ENCODE measurements at regions not wholly inside any gene's neighbourhood (a gene's known extent, or its start where the extent isn't known, plus 50 kb on each side); places are given as distances from the start of the nearest gene placed in this dataset.

DNA sequence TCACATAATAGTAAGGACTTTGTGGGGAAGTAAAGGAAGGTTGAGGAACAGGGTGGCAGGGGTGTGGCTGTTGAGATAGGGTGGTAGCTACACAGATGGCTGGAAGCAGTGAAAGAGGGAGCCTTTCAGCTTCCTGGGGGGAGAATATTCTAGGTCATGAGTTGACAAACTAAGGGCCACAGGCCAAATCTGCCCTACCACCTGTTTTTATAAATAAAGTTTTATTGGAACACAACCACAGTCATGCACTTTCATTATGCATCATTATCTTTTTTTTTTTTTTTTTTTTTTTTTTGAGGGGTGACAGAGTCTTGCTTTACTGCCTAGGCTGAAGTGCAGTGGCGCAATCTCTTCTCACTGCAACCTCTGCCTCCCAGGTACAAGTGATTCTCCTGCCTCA is 243.1 kb downstream of the NFATC2 start:
- intact Hi-C loops (cut with DNase I), result no loop called here
- Histone ChIP-seq H3K27me3 (no peaks in the 10 kb centered on the region), H3K36me3 (no peaks in the 10 kb centered on the region), H3K4me3 (no peak overlapping the region), H3K27ac (no peak overlapping the region), H3K9me3 (peaks cover 0 to 3% of the 10 kb centered on the region in 2 donors), H3K4me1 (ENCODE audit: insufficient read depth) (no peaks in the 10 kb centered on the region)
- TF ChIP-seq EP300 (IDR thresholded peaks at IDR 0.05) (no peak), POLR2A (IDR thresholded peaks at IDR 0.05) (no peak)
- TF ChIP-seq, protein P1, sequence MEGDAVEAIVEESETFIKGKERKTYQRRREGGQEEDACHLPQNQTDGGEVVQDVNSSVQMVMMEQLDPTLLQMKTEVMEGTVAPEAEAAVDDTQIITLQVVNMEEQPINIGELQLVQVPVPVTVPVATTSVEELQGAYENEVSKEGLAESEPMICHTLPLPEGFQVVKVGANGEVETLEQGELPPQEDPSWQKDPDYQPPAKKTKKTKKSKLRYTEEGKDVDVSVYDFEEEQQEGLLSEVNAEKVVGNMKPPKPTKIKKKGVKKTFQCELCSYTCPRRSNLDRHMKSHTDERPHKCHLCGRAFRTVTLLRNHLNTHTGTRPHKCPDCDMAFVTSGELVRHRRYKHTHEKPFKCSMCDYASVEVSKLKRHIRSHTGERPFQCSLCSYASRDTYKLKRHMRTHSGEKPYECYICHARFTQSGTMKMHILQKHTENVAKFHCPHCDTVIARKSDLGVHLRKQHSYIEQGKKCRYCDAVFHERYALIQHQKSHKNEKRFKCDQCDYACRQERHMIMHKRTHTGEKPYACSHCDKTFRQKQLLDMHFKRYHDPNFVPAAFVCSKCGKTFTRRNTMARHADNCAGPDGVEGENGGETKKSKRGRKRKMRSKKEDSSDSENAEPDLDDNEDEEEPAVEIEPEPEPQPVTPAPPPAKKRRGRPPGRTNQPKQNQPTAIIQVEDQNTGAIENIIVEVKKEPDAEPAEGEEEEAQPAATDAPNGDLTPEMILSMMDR (IDR thresholded peaks at IDR 0.05), result no peak
- DNase-seq, result no peak
- WGBS, 3 donors, result 81 to 97% (median 97%) methylated on average over 1 of the region's 1 CpG

DNA sequence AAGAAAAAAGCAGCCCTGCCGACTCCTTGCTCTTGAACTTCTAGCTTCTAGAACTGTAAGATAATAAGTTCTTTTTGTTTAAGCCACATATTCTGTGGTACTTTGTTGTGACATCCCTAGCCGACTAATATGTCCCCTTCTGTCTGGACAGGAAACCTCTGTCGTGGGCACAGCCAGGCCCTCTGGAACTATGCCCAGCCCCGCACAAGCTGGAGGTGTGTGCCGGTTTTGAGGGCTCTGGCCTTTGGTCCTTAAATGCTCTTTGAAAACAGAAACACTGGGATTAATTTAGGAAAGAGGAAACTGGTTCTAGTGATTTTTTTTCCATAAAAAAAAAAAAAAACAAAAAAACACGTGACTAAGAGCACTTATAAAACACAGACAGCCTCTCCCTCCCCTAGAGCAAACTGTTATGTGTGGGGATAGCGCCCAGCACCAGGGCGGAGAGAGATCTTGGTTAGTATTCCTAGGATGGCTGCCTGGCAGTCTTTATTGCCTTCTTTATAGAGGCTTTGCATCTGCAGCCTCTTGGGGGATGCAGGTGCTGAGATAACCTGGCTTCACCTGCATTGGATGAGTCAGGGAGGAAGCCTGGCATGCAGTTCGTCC is 244.3 kb downstream of the NFATC2 start:
- H3K4me1 ChIP-seq (ENCODE audit: insufficient read depth), result no peaks in the 10 kb centered on the region
- no peak overlapping the region for H3K4me3 ChIP-seq
- WGBS, 3 donors, result 76 to 80% (median 78%) methylated on average over 9 of the region's 9 CpGs
- no peaks in the 10 kb centered on the region for H3K36me3 ChIP-seq
- no peak for TF ChIP-seq POLR2A (IDR thresholded peaks at IDR 0.05)
- H3K27me3 ChIP-seq, result no peaks in the 10 kb centered on the region
- no peaks in the 10 kb centered on the region for H3K9me3 ChIP-seq
- H3K27ac ChIP-seq, result no peak overlapping the region
- no peak for DNase-seq
- intact Hi-C loops (cut with DNase I), result no loop called here

DNA sequence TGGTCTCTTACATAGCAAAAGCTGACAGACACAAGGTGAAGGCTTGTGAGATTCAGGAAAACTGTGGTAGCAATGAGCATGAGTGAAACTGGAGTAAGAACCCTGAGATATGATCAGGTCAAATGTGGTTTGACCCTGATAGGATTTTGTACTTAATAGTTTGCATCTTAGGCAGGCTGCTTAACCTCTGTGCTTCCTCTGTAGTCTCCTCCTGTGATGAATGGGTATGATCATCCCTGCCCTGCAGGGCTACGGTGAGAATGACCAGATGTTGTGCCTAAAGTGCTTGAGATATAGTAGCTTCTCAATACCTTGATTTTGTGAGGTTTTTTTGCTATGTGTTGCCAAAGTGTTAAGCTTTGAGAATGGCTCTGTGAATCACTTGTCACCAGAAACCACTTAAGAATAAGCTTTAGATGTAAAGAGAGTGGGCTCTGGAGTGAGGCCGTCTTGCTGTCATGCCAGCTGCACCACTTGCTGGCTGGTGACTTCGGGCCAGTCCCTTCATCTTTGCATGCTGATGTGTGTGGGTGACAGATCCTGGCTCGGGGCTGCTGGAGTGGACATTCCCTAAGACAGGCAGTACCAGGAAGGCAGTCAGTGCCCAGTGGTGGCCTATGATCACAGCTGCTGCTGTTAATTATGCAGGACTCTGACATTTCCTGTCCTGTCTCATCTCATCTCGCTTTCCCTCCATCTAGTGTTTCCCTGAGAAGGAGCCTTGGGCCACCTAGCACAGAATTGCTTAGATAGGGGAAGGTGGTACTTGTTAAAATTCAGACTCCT is 254.7 kb downstream of the NFATC2 start:
- H3K36me3 ChIP-seq, result no peaks in the 10 kb centered on the region
- intact Hi-C loops (cut with DNase I), result no loop called here
- DNase-seq, result no peak
- H3K27ac ChIP-seq, result no peak overlapping the region
- no peak for TF ChIP-seq POLR2A (IDR thresholded peaks at IDR 0.05)
- no peaks in the 10 kb centered on the region for H3K27me3 ChIP-seq
- H3K4me1 ChIP-seq (ENCODE audit: insufficient read depth), result no peaks in the 10 kb centered on the region
- 68 to 86% (median 79%) methylated on average over 5 of the region's 5 CpGs for WGBS, 3 donors
- H3K9me3 ChIP-seq, result no peaks in the 10 kb centered on the region
- no peak overlapping the region for H3K4me3 ChIP-seq

DNA sequence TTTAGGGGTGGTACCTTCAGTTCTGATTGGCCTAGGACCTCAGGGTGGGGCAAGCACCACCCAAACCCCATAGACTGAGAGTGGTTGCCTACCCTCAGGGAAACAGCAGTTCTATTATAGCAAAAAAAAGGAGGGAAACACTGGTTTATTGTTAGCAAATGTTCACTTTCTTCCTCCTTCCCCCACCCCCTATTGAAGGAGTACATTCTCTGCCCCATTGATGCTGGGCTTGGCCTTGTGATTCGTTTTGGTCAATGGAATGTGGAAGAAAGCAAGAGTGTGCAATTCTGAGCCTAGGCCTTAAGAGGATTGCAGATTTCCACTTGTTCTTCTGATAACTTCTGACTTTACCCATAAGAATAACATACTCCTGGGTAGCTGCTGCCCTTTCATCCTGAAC is 255.8 kb downstream of the NFATC2 start:
- no peak for DNase-seq
- intact Hi-C loops (cut with DNase I), result no loop called here
- Histone ChIP-seq H3K36me3 (no peaks in the 10 kb centered on the region), H3K27me3 (no peaks in the 10 kb centered on the region), H3K9me3 (no peaks in the 10 kb centered on the region), H3K4me3 (no peak overlapping the region), H3K27ac (no peak overlapping the region), H3K4me1 (ENCODE audit: insufficient read depth) (no peaks in the 10 kb centered on the region)
- TF ChIP-seq EP300 (IDR thresholded peaks at IDR 0.05) (no peak), POLR2A (IDR thresholded peaks at IDR 0.05) (no peak)
- TF ChIP-seq, protein P1 (IDR thresholded peaks at IDR 0.05), result no peak
- WGBS, 3 donors, result 0 to 9% (median 7%) methylated on average over 1 of the region's 1 CpG

DNA sequence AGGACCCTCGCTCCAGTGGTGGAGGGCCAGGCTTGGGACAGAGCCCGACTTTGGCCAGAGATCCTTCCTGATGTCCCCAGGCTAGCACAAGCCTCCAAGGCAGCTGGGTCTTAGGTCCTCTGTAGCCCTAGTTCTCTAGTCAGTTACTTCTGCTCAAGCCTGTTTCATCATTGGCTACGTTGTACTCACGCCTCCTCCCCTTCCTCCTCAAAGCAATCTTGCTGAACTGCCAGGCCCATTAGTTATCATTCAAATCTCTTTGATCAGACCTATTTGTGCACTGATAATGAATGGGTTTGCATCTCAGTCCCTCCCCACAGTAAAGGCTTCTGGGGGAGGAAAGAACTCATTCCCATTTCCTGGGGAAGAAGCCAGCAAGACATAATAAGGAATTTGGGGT is 256.8 kb downstream of the NFATC2 start:
- no peaks in the 10 kb centered on the region for H3K27me3 ChIP-seq
- no peak overlapping the region for H3K27ac ChIP-seq
- H3K4me3 ChIP-seq, result no peak overlapping the region
- no peak for DNase-seq
- no peaks in the 10 kb centered on the region for H3K4me1 ChIP-seq (ENCODE audit: insufficient read depth)
- H3K9me3 ChIP-seq, result no peaks in the 10 kb centered on the region
- intact Hi-C loops (cut with DNase I), result no loop called here
- TF ChIP-seq POLR2A (IDR thresholded peaks at IDR 0.05), result no peak
- TF ChIP-seq EP300 (IDR thresholded peaks at IDR 0.05), result no peak
- TF ChIP-seq, protein P1 (IDR thresholded peaks at IDR 0.05), result no peak
- H3K36me3 ChIP-seq, result no peaks in the 10 kb centered on the region
- 63 to 68% (median 65%) methylated on average over 4 of the region's 4 CpGs for WGBS, 3 donors
